HEK293T (cell line): ENCODE measurements at regions not wholly inside any gene's neighbourhood (a gene's known extent, or its start where the extent isn't known, plus 50 kb on each side); places are given as distances from the start of the nearest gene placed in this dataset.

Source experiments
- CTCF ChIA-PET: fragments of 350-600 bp; formaldehyde crosslinking; extraction: SDS; loops from one replicate; lab custom pipeline; 2021; ENCODE audit warnings: antibody characterized with exemption, inconsistent platforms; lab: Yijun Ruan, JAX
- POLR2A ChIA-PET: fragments of 350-600 bp; formaldehyde crosslinking; extraction: SDS; loops from one replicate; lab custom pipeline; 2020; ENCODE audit warnings: antibody characterized with exemption, inconsistent platforms; lab: Yijun Ruan, JAX
- DNase-seq: peaks from one replicate; pipeline ENCODE4 v3.0.0; 2012; ENCODE audit warnings: mixed read lengths; ENCODE audit errors: extremely low spot score
- ARNT ChIP-seq: fragments of 450-650 bp; IDR thresholded peaks from 2 replicates; pipeline ENCODE4 v1.6.1; 2017; ENCODE audit warnings: mild to moderate bottlenecking
- BHLHE40 ChIP-seq: fragments of 450-650 bp; IDR thresholded peaks from 2 replicates; pipeline ENCODE4 v1.6.1; 2016; ENCODE audit warnings: mild to moderate bottlenecking, moderate library complexity, borderline replicate concordance
- CTBP1 ChIP-seq: fragments of 450-650 bp; IDR thresholded peaks from 2 replicates; pipeline ENCODE4 v1.6.1; 2016; ENCODE audit warnings: borderline replicate concordance
- ELF4 ChIP-seq: fragments of 450-650 bp; IDR thresholded peaks from 2 replicates; pipeline ENCODE4 v1.6.1; 2017; ENCODE audit warnings: antibody characterized with exemption
- FOXA1 ChIP-seq: fragments of 450-650 bp; IDR thresholded peaks from 2 replicates; pipeline ENCODE4 v1.6.1; 2016; ENCODE audit warnings: mild to moderate bottlenecking
- FOXK2 ChIP-seq: fragments of 450-650 bp; IDR thresholded peaks from 2 replicates; pipeline ENCODE4 v1.6.1; 2016; ENCODE audit warnings: mild to moderate bottlenecking
- FOXM1 ChIP-seq: fragments of 450-650 bp; IDR thresholded peaks from 2 replicates; pipeline ENCODE4 v1.6.1; 2017; ENCODE audit warnings: mild to moderate bottlenecking, borderline replicate concordance
- HDGF ChIP-seq: fragments of 450-650 bp; IDR thresholded peaks from 2 replicates; pipeline ENCODE4 v1.6.1; 2017; ENCODE audit warnings: antibody characterized with exemption, borderline replicate concordance
- L3MBTL2 ChIP-seq: fragments of 450-650 bp; conservative IDR thresholded peaks from 2 replicates; pipeline ENCODE4 v1.6.1; 2016; ENCODE audit warnings: mild to moderate bottlenecking
- NFRKB ChIP-seq: fragments of 450-650 bp; IDR thresholded peaks from 2 replicates; pipeline ENCODE4 v1.6.1; 2016; ENCODE audit warnings: mild to moderate bottlenecking, moderate library complexity
- SP1 ChIP-seq: fragments of 450-650 bp; IDR thresholded peaks from 2 replicates; pipeline ENCODE4 v1.6.1; 2017
- SUZ12 ChIP-seq: fragments of 450-650 bp; IDR thresholded peaks from 2 replicates; pipeline ENCODE4 v1.6.1; 2016; ENCODE audit warnings: mild to moderate bottlenecking
- TARDBP ChIP-seq: fragments of 450-650 bp; IDR thresholded peaks from 2 replicates; pipeline ENCODE4 v1.6.1; 2016
- TF ChIP-seq, protein P1 (sequence below): fragments of 450-650 bp; IDR thresholded peaks from 2 replicates; pipeline ENCODE4 v1.6.1; 2016

- ChIA-PET POLR2A (no interaction called here), CTCF (no interaction called here)
- no peak for DNase-seq
- TF ChIP-seq ELF4, result no peak
- no peak for TF ChIP-seq NFRKB
- no peak for TF ChIP-seq TARDBP
- TF ChIP-seq, protein P1, sequence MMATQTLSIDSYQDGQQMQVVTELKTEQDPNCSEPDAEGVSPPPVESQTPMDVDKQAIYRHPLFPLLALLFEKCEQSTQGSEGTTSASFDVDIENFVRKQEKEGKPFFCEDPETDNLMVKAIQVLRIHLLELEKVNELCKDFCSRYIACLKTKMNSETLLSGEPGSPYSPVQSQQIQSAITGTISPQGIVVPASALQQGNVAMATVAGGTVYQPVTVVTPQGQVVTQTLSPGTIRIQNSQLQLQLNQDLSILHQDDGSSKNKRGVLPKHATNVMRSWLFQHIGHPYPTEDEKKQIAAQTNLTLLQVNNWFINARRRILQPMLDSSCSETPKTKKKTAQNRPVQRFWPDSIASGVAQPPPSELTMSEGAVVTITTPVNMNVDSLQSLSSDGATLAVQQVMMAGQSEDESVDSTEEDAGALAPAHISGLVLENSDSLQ, result peak; percentile 15; the same call in 1 of the 2 replicates
- TF ChIP-seq ARNT, result no peak
- TF ChIP-seq BHLHE40, result no peak
These were observed 51.3 kb upstream of the NR4A2 start for GRCh38 chr2:156383798-156384197.

- no peak for TF ChIP-seq SUZ12
- no peak for TF ChIP-seq CTBP1
- no peak for TF ChIP-seq NFRKB
- no peak for TF ChIP-seq TARDBP
- TF ChIP-seq HDGF, result no peak
- TF ChIP-seq FOXM1, result no peak
- no peak for TF ChIP-seq SP1
- TF ChIP-seq FOXK2, result no peak
- TF ChIP-seq FOXA1, result no peak
- TF ChIP-seq L3MBTL2, result no peak
- TF ChIP-seq ELF4, result no peak
- DNase-seq, result no peak
- POLR2A ChIA-PET, result no interaction called here
- CTCF ChIA-PET, result no interaction called here
These were observed 50.9 kb upstream of the GPD2 start for GRCh38 chr2:156385242-156385641.
